ENCODE measurements at regions not wholly inside any gene's neighbourhood (a gene's known extent, or its start where the extent isn't known, plus 50 kb on each side); places are given as distances from the start of the nearest gene placed in this dataset.
A peak's percentile ranks its signal among the peaks of the same experiment; 100 is the strongest.

DNA sequence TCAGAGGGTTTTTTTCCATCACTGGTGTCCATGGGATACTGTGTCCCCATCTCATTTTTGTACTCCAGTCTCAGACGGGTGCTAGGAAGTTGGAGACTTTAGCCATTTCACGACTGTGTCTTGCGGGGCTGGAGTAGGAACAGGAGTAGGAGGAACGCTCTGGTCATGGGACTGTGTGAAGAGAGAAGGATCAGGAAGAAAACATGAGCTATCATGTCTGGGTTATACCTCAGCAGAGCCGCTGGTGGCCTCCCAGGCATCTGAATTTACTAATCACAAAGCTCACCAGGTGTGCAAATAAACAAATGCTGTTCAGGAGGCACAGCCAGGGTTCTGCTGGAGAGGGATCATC is 225.4 kb downstream of the SEC14L1 start:
- DNase-seq: peak; percentile 73

- no peak for DNase-seq
Measured at GRCh38 chr17:77366558-77367245, 225.9 kb downstream of the SEC14L1 start.

DNA sequence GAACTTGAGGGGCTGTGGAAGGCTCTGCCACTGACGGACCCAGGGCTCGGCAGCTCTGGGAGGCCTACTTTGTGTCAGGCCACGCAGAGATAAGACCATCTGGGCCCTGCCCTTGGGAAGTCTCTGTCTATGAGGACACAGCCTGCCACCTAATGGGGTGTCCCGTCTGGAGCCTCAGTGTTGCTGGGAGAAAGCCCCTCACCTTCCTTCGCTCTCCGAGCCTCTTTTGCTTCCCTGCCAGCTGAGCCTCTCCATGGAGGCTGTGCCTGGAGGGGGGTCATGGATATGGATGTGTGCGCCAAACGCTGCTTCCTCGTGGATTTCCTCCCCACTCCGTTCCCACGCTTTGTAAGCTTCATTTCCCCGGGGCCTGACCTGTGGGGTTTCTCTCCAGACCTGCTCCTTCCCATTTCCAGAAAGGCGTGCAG is 228.8 kb downstream of the SEC14L1 start:
- DNase-seq: no peak

DNA sequence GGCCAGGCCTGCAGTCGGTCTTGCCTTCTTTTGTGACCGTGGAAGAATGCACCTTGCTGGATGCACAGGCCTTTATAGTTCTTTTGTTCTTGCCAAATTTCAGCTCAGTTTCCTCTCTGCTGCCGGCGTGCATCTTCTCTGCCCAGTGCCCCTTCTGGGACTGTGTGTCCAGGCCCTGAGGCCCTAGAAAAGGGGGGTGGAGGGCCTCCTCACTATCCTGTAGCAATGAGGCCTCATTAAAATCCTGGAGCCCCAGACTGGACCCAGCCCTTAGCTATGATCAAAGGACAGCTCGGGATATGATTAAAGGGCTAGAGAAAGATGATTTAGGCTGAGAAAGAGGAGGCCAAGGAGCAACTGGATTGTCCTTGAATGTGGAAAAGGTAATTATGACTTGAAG is 229.8 kb downstream of the SEC14L1 start:
- no peak for DNase-seq

DNA sequence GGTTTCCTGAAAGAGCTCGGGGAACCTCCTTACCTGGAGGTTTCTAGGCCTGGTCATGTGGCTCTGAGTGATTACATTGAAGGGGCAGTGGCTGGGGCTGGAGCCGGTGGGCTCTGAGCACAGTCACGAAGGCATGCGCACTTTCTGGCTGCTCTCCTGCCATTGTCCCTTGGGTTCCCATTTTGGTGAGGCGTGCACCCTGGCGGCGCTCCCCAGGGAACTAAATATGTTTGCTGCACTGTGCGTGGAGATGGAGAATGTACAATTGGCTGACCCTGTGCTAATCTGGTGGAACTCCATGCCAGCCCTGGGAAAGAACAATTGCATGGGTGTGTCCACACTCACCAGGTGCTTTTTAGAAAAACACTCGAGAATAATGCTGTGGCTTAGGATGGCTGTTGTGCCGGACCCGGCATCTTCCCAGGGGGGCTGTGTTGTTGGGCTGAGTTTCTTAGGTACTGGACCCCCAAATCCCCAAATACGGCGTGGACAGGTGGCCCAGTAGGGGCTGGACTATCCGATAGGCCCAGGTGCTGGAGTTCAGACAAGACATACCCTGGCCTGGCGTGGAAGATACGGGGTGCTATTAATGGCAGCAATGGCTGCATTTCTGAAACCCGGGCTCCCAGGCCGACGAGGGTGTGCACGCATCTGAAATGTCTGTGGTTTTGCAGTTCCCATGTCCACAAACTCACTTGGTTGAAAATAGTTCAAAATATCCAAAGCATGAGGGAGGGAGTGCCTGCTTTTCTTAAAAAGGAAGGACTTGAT is 230.5 kb downstream of the SEC14L1 start:
- DNase-seq: no peak

DNA sequence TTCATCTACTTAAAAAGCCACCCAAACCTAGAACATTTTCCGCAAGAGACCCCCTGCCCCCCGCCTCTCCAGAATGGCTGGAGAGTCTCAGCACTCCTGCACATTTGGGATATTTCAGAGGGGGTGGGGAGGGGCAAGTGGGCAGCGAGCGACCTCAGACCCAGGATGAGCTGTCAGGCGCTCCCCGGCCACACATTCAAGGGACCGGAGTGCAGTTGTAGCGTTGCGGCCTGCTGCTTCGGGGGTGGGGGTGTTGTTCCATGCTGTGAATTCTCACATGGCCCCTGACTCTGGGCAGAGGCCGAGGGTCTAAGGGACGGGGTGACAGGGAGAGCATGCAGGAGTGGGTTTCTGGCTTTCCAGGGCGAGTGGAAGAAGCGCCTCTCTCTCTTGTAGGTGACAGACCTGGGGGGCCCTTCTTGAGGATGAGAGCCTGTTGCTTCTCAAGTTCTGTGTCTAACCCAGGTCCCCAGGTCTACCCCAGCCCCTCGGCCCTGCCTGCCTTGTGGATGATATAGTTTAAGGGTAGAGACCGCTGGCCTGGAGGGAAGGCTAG is 231.2 kb downstream of the SEC14L1 start:
- no peak for DNase-seq

DNA sequence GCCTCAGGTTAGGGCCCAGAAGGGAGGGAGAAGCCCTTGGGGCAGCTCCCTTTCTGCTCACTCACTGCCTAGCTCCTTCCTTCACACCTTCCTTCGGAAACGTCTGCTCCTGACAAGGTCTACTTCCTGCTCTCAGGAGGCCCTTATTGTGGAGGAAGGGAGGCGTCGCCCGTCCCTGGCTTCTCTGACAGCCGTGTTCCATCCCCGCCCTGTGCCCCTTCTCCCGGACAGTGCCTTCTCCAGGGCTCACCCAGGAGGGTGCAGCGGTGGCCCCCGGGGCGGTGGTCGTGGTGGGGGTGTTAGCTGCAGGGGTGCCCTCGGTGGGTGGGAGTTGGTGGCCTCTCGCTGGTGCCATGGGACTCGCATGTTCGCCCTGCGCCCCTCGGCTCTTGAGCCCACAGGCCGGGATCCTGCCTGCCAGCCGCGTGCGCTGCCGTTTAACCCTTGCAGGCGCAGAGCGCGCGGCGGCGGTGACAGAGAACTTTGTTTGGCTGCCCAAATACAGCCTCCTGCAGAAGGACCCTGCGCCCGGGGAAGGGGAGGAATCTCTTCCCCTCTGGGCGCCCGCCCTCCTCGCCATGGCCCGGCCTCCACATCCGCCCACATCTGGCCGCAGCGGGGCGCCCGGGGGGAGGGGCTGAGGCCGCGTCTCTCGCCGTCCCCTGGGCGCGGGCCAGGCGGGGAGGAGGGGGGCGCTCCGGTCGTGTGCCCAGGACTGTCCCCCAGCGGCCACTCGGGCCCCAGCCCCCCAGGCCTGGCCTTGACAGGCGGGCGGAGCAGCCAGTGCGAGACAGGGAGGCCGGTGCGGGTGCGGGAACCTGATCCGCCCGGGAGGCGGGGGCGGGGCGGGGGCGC is 231.9 kb downstream of the SEC14L1 start:
- DNase-seq: peak; percentile 86

- DNase-seq: peak; percentile 21
Measured at GRCh38 chr17:77373299-77374169, 232.8 kb downstream of the SEC14L1 start.

GRCh38 chr17:77374170-77374936 is 233.6 kb downstream of the SEC14L1 start:
- DNase-seq: peak; percentile 86

DNA sequence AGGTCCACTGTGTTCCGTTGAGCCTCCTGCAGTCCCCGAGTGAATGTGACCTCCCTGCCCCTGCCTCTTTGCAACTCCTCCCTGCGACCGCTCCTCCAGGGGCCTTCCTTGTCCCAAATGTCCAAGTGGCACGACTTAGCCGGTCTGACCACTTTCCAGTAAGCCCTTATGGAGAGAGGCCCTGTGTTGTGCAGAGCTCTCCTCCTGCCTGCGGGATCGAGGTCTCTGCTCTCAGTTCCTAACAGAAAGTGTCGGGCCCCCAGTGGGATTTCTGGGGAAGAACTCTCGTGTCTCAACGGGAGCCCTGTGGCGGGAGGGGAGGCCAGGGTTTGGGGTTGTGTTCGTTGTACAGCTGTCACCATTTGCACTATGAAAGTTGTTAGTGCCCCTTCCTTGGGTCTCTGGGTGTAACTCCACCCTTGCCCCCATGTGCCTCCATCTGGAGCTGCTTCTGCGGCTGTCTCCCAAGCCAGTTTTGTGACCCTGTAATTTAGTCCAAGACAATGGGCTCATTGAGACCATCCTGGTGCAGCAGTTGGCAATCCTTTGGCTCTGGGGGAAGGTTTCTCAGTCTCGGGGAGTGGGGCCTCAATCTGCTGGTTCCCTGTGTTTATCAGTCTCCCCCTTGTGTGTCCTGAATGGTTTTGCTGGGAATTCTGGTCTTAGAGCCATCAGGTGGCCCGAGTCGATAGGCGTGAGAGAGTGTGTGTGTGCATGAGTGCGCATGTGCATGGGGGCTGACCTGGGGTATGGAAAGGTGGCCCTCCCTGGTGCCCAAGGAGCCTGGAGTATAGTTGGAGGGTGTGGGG is 234.5 kb downstream of the SEC14L1 start:
- no peak for DNase-seq

- no peak for DNase-seq
Measured at GRCh38 chr17:77375917-77376651, 235.3 kb downstream of the SEC14L1 start.

GRCh38 chr17:77376795-77377709 is 236.3 kb downstream of the SEC14L1 start:
- no peak for DNase-seq

GRCh38 chr17:77377710-77378235 is 237.0 kb downstream of the SEC14L1 start:
- no peak for DNase-seq

GRCh38 chr17:77378318-77379064 is 237.7 kb downstream of the SEC14L1 start:
- DNase-seq: no peak

GRCh38 chr17:77379065-77379428 is 238.3 kb downstream of the SEC14L1 start:
- no peak for DNase-seq

- DNase-seq: no peak
Measured at GRCh38 chr17:77379832-77380231, 239.1 kb downstream of the SEC14L1 start.

- no peak for DNase-seq
Measured at GRCh38 chr17:77380395-77381184, 239.8 kb downstream of the SEC14L1 start.

Measured in NCI-H146 (cell line).